SK-N-SH (cell line): ENCODE measurements at regions not wholly inside any gene's neighbourhood (a gene's known extent, or its start where the extent isn't known, plus 50 kb on each side); places are given as distances from the start of the nearest gene placed in this dataset.
"Not testable (repeated sequence)": the region's sequence is repeated elsewhere in the genome, so short reads cannot be mapped to it uniquely, and the experiment has no call there.

Experiments used
- CTCF ChIA-PET: fragments of 300-600, 350-600 bp; formaldehyde crosslinking; extraction: SDS; loops from one replicate; lab custom pipeline; 2021; lab: Yijun Ruan, JAX
- POLR2A ChIA-PET: fragments of 350-600 bp; sonication (Branson Sonifier 250); formaldehyde crosslinking; extraction: SDS; loops from one replicate; lab custom pipeline; 2020; ENCODE audit warnings: antibody characterized with exemption, inconsistent platforms; lab: Yijun Ruan, JAX
- DNase-seq: peaks from one replicate; pipeline ENCODE4 v3.0.0; 2012
- H2AFZ ChIP-seq: fragments of 200-600 bp; sonication (generic); 2 replicates; pipeline ENCODE4 v1.8.1; 2016; ENCODE audit warnings: antibody characterized with exemption, mild to moderate bottlenecking, low read depth
- H3F3A ChIP-seq: fragments of 200-600 bp; sonication (generic); replicated peaks from 2 replicates; pipeline ENCODE3; 2016; ENCODE audit warnings: antibody characterized with exemption, mild to moderate bottlenecking; ENCODE audit not compliant: insufficient read depth
- H3K27ac ChIP-seq, 2 experiments: fragments of 200-500 bp in 1 of 2; fragments of 200-600 bp in 1 of 2; sonication (Bioruptor generic) in 1 of 2; sonication (generic), shearing (Covaris generic) in 1 of 2; 2 replicates each; pipeline versions ENCODE4 v1.5.1 to v1.6.1; 2014 to 2016; ENCODE audit warnings: low read depth in 2 of 2, inconsistent platforms in 1 of 2, low read length in 1 of 2, mild to moderate bottlenecking in 1 of 2, mixed read lengths in 1 of 2
- H3K27me3 ChIP-seq: fragments of 200-600 bp; sonication (generic), shearing (Covaris generic); 2 replicates; pipeline ENCODE4 v1.6.1; 2016; ENCODE audit warnings: mixed run types; ENCODE audit not compliant: insufficient read depth
- H3K36me3 ChIP-seq, 2 experiments: fragments of 200-500 bp in 1 of 2; fragments of 200-600 bp in 1 of 2; sonication (Bioruptor generic) in 1 of 2; sonication (generic) in 1 of 2; replicated peaks in 1 of 2; 2 replicates each; pipeline versions ENCODE3 to v1.5.1; 2014 to 2016; ENCODE audit warnings: low read length in 1 of 2, mild to moderate bottlenecking in 1 of 2; ENCODE audit not compliant: insufficient read depth in 2 of 2, control insufficient read depth in 1 of 2
- H3K4me1 ChIP-seq, 2 experiments: fragments of 200-500 bp in 1 of 2; fragments of 200-600 bp in 1 of 2; sonication (Bioruptor generic) in 1 of 2; sonication (generic), shearing (Covaris generic) in 1 of 2; 2 replicates each; pipeline versions ENCODE4 v1.5.1 to v1.6.1; 2014 to 2016; ENCODE audit warnings: low read depth in 1 of 2, low read length in 1 of 2, mixed run types in 1 of 2; ENCODE audit not compliant: insufficient read depth in 2 of 2, control insufficient read depth in 1 of 2
- H3K4me2 ChIP-seq: fragments of 200-600 bp; sonication (generic), shearing (Covaris generic); 2 replicates; pipeline ENCODE4 v1.6.1; 2017; ENCODE audit warnings: mixed run types
- H3K4me3 ChIP-seq, 2 experiments: fragments of 200-500 bp in 1 of 2; fragments of 200-600 bp in 1 of 2; sonication (Bioruptor generic) in 1 of 2; sonication (generic), shearing (Covaris generic) in 1 of 2; 2 replicates each; pipeline versions ENCODE4 v1.5.1 to v1.8.1; 2014 to 2016; ENCODE audit warnings: low read depth in 2 of 2, inconsistent platforms in 1 of 2, low read length in 1 of 2, mild to moderate bottlenecking in 1 of 2, mixed read lengths in 1 of 2, moderate library complexity in 1 of 2
- H3K79me2 ChIP-seq: fragments of 200-600 bp; sonication (generic); 2 replicates; pipeline ENCODE4 v1.8.1; 2017; ENCODE audit warnings: mild to moderate bottlenecking; ENCODE audit not compliant: insufficient read depth
- H3K9ac ChIP-seq: fragments of 200-600 bp; sonication (generic); 2 replicates; pipeline ENCODE4 v1.6.1; 2017; ENCODE audit warnings: mixed run types
- H3K9me2 ChIP-seq: fragments of 200-600 bp; sonication (generic); 2 replicates; pipeline ENCODE4 v1.6.1; 2017; ENCODE audit warnings: mixed run types
- H3K9me3 ChIP-seq: fragments of 200-600 bp; sonication (generic); 2 replicates; pipeline ENCODE4 v1.6.1; 2017; ENCODE audit warnings: mixed run types, mild to moderate bottlenecking, moderate library complexity
- H4K20me1 ChIP-seq: fragments of 200-600 bp; sonication (generic); 2 replicates; pipeline ENCODE4 v1.6.1; 2017; ENCODE audit warnings: mild to moderate bottlenecking, mixed run types; ENCODE audit not compliant: insufficient read depth
- CTCF ChIP-seq: fragments of 200-600 bp; sonication (generic); IDR thresholded peaks from 2 replicates; pipeline ENCODE4 v1.6.1; 2017; ENCODE audit warnings: antibody characterized with exemption, mild to moderate bottlenecking, moderate library complexity
- ELF1 ChIP-seq: IDR thresholded peaks from 2 replicates; pipeline ENCODE4 v1.4.0; 2012
- FOXJ3 ChIP-seq: sonication (generic); formaldehyde crosslinking; IDR thresholded peaks from 2 replicates; pipeline ENCODE4 v1.5.1; 2020; ENCODE audit warnings: mild to moderate bottlenecking, missing genetic modification reagents
- FOXM1 ChIP-seq: IDR thresholded peaks from 2 replicates; pipeline ENCODE4 v1.4.0; 2012; ENCODE audit warnings: low read depth, mild to moderate bottlenecking
- JUND ChIP-seq: IDR thresholded peaks from 2 replicates; pipeline ENCODE4 v1.4.0; 2012
- MAX ChIP-seq: IDR thresholded peaks from 2 replicates; pipeline ENCODE4 v1.4.0; 2012; ENCODE audit warnings: low read depth
- MXI1 ChIP-seq: IDR thresholded peaks from 2 replicates; pipeline ENCODE4 v1.6.1; 2012; ENCODE audit warnings: mild to moderate bottlenecking, low read depth, low read length, improper control_type of control experiment
- NFIC ChIP-seq: IDR thresholded peaks from 2 replicates; pipeline ENCODE4 v1.4.0; 2012; ENCODE audit warnings: borderline replicate concordance
- POLR2AphosphoS5 ChIP-seq: IDR thresholded peaks from 2 replicates; pipeline ENCODE4 v1.6.1; 2012; ENCODE audit warnings: low read depth, low read length
- RAD21 ChIP-seq: IDR thresholded peaks from 2 replicates; pipeline ENCODE4 v1.6.1; 2012; ENCODE audit warnings: mild to moderate bottlenecking, low read length
- RCOR1 ChIP-seq: fragments of 150-350 bp; IDR thresholded peaks from 2 replicates; pipeline ENCODE4 v1.6.1; 2017; ENCODE audit warnings: antibody characterized with exemption, low read length
- RFX5 ChIP-seq: IDR thresholded peaks from 2 replicates; pipeline ENCODE4 v1.6.1; 2012; ENCODE audit warnings: mild to moderate bottlenecking, improper control_type of control experiment, low read length
- SIN3A ChIP-seq: IDR thresholded peaks from 2 replicates; pipeline ENCODE4 v1.6.1; 2012; ENCODE audit warnings: low read depth, mild to moderate bottlenecking, low read length, moderate library complexity, borderline replicate concordance
- SMC3 ChIP-seq: IDR thresholded peaks from 2 replicates; pipeline ENCODE4 v1.6.1; 2012; ENCODE audit warnings: low read depth, low read length, improper control_type of control experiment
- TAF1 ChIP-seq: IDR thresholded peaks from 2 replicates; pipeline ENCODE4 v1.6.1; 2012; ENCODE audit warnings: low read depth, mild to moderate bottlenecking, low read length, moderate library complexity, borderline replicate concordance
- TCF12 ChIP-seq: IDR thresholded peaks from 2 replicates; pipeline ENCODE4 v1.4.0; 2012
- TEAD4 ChIP-seq: IDR thresholded peaks from 2 replicates; pipeline ENCODE4 v1.4.0; 2012; ENCODE audit warnings: mild to moderate bottlenecking, borderline replicate concordance; ENCODE audit not compliant: insufficient read depth
- USF1 ChIP-seq: IDR thresholded peaks from 2 replicates; pipeline ENCODE4 v1.4.0; 2012; ENCODE audit warnings: low read depth, borderline replicate concordance
- YY1 ChIP-seq: IDR thresholded peaks from 2 replicates; pipeline ENCODE4 v1.4.0; 2012; ENCODE audit warnings: low read depth, mild to moderate bottlenecking
- WGBS: methylation state at CpG from one replicate; pipeline ENCODE4 v1.1.6; 2017; ENCODE audit warnings: low lambda C conversion rate; 5-methylcytosine and 5-hydroxymethylcytosine counted together

- H3K27me3 ChIP-seq, H3K9ac ChIP-seq, H3K4me3 ChIP-seq, H4K20me1 ChIP-seq, H3K79me2 ChIP-seq, H3K9me2 ChIP-seq, H3K4me1 ChIP-seq, H3K27ac ChIP-seq, POLR2A ChIA-PET, H3K36me3 ChIP-seq, DNase-seq, H3K9me3 ChIP-seq, H3K4me2 ChIP-seq, H3F3A ChIP-seq, H2AFZ ChIP-seq: not testable (repeated sequence)
- CTCF ChIA-PET: interaction anchor here (0.6 kb wide), 1 partner anchor 549 kb away, joined by 4 read pairs; no protein-coding TSS in a partner anchor
- 3% methylated on average over 3 of the region's 3 CpGs for WGBS
Observed at GRCh38 chr17:54465443-54465842, 435.2 kb upstream of the TOM1L1 start.

GRCh38 chr17:54466875-54467274 lies 433.8 kb upstream of the TOM1L1 start:
- no peaks in the 10 kb centered on the region for H3K9me2 ChIP-seq
- 0% methylated on average over 1 of the region's 1 CpG for WGBS
- no peaks in the 10 kb centered on the region for H3K27me3 ChIP-seq
- DNase-seq: no peak
- H3K27ac ChIP-seq: no peak overlapping the region
- H3K4me1 ChIP-seq: no peaks in the 10 kb centered on the region
- ChIA-PET POLR2A (no interaction called here), CTCF (interaction anchor here (0.6 kb wide), 1 partner anchor 446 kb away, joined by 3 read pairs; no protein-coding TSS in a partner anchor)
- no peak overlapping the region for H3K9ac ChIP-seq
- H3K4me2 ChIP-seq: no peak overlapping the region
- no peak for TF ChIP-seq RAD21
- TF ChIP-seq TEAD4: no peak
- no peak for TF ChIP-seq TAF1
- no peak for TF ChIP-seq MXI1
- TF ChIP-seq POLR2AphosphoS5: no peak
- TF ChIP-seq RCOR1: no peak
- no peak for TF ChIP-seq USF1
- no peak for TF ChIP-seq CTCF
- no peak for TF ChIP-seq FOXJ3 (CRISPR knock-in tag)
- TF ChIP-seq SMC3: no peak
- TF ChIP-seq ELF1: no peak
- TF ChIP-seq SIN3A: no peak
- TF ChIP-seq NFIC: no peak
- TF ChIP-seq JUND: no peak
- TF ChIP-seq MAX: no peak
- TF ChIP-seq TCF12: no peak
- TF ChIP-seq YY1: no peak
- no peak for TF ChIP-seq RFX5
- TF ChIP-seq FOXM1: no peak
- H3K79me2 ChIP-seq: no peaks in the 10 kb centered on the region
- H3F3A ChIP-seq: no peaks in the 10 kb centered on the region
- no peak overlapping the region for H3K4me3 ChIP-seq
- peaks cover 3% of the 10 kb centered on the region; the same call in 1 of the 2 replicates for H3K9me3 ChIP-seq
- H3K36me3 ChIP-seq: no peaks in the 10 kb centered on the region
- no peaks in the 10 kb centered on the region for H4K20me1 ChIP-seq
- no peak overlapping the region for H2AFZ ChIP-seq
